AG10803 (cell line): ENCODE measurements at regions not wholly inside any gene's neighbourhood (a gene's known extent, or its start where the extent isn't known, plus 50 kb on each side); places are given as distances from the start of the nearest gene placed in this dataset.
"Not testable (repeated sequence)": the region's sequence is repeated elsewhere in the genome, so short reads cannot be mapped to it uniquely, and the experiment has no call there.

Experiments used
- DNase-seq: peaks from one replicate; pipeline ENCODE4 v3.0.0; 2010; ENCODE audit warnings: low read depth
- H3K4me3 ChIP-seq: 2 replicates; pipeline ENCODE4 v1.5.1; 2011; ENCODE audit warnings: mild to moderate bottlenecking, low read length, control low read depth
- TF ChIP-seq, protein P1 (sequence below): conservative IDR thresholded peaks from 2 replicates; pipeline ENCODE4 v1.5.1; 2011; ENCODE audit warnings: mild to moderate bottlenecking, low read length, control low read depth, inconsistent platforms

DNA sequence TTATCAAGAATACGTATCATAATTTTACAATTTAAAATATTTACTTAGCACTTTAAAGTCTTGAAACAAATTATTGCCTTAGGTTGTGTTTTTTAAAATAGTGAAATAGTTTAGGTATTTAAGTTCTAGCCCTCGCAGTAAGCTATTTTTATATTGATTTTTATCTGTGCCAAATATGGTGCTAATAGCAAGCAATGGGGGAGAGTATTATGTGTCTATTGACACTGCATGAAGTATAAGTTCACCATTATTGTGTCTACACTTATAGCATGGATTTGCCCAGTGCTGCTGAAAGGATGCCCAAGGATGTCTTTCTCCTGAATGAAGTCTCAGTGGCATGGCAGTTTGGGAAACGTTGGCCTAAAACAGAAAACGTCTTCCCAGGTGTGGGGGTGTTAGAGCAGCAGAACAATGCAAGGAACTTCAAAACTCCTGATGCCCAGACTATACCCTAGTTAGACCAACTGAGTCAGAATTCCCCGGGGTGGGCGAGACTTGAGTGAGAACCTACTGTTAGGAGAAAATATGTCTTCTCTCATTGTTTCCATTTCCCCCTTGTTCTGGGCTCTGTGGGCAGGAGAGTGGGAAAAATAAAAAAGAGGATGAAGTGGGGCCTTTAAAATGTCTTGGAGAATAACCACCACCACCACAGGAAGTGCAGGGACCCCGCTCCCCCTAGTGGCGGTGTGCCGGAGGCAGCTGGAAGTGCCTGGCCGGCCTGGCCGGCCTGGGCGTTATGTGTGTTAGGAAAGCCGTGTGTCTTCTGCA is 104.2 kb upstream of the SLC7A14 start:
- peak; percentile 69 for DNase-seq
- TF ChIP-seq, protein P1, sequence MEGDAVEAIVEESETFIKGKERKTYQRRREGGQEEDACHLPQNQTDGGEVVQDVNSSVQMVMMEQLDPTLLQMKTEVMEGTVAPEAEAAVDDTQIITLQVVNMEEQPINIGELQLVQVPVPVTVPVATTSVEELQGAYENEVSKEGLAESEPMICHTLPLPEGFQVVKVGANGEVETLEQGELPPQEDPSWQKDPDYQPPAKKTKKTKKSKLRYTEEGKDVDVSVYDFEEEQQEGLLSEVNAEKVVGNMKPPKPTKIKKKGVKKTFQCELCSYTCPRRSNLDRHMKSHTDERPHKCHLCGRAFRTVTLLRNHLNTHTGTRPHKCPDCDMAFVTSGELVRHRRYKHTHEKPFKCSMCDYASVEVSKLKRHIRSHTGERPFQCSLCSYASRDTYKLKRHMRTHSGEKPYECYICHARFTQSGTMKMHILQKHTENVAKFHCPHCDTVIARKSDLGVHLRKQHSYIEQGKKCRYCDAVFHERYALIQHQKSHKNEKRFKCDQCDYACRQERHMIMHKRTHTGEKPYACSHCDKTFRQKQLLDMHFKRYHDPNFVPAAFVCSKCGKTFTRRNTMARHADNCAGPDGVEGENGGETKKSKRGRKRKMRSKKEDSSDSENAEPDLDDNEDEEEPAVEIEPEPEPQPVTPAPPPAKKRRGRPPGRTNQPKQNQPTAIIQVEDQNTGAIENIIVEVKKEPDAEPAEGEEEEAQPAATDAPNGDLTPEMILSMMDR = peak; percentile 85
- no peak overlapping the region for H3K4me3 ChIP-seq

DNA sequence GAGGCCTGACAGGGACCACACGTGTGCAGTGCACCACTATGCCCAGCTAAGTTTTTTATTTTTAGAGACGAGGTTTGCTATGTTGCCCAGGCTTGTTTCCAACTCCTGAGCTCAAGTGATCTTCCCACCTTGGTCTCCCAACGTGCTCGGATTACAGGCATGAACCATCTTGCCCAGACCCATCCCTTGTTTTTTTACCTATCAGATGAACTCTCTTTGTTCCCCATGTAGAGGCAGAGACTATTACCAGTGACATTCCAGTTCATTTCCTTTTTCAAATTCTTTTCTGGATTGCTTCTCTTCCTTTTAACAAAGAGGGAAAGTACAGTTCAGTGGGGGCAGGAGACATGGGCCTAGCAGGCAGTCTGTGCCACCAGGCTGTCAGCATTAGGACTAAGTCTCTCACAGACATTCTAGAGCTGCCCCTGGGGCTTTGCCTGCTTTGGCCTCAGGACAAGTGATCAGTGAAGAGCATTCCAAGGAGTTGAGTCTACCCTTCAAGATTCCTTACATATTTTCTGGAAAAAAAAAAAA is 103.5 kb upstream of the SLC7A14 start:
- peak; percentile 97 for DNase-seq
- TF ChIP-seq, protein P1 = no peak
- H3K4me3 ChIP-seq = no peak overlapping the region

DNA sequence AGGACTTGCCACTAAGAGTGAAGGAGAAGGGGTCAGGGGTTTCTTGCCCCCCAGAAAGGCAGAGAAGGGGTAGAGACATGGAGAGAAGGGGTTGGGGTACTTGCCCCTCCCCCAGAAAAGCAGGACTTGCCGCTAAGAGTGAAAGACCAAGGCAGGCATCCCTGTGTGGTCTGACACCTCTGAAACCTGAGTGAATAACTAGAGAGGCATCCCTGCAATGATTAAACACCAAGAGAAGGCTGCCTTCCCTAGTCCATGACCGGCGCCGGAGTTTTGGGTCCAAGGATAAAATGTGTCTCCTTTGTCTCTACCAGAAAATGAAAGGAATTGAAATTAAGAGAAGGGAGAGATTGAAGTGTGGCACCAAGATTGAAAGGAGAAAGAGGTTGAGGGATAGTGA is 102.3 kb upstream of the SLC7A14 start:
- not testable (repeated sequence) for DNase-seq, H3K4me3 ChIP-seq

DNA sequence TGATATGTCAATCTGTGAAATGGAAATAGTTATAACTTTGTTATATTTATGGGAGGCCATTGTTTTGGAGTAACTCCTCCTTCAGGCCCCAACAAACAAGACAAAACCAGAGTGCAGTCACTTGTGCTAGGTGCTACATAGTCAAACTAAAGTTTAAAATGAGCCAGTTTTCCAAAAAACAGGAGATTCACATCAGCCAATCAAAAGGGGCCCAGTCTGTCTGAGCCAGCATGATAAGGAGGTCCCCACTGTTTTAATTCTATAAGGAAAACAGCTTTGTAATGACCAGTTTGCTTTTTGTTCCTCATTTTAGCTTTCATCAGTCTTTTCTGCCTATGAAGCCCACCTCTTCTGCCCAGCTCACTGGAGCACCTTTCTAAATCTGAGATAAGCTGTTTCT is 94.7 kb upstream of the SLC7A14 start:
- TF ChIP-seq, protein P1 = no peak
- DNase-seq = no peak
- H3K4me3 ChIP-seq = no peak overlapping the region

DNA sequence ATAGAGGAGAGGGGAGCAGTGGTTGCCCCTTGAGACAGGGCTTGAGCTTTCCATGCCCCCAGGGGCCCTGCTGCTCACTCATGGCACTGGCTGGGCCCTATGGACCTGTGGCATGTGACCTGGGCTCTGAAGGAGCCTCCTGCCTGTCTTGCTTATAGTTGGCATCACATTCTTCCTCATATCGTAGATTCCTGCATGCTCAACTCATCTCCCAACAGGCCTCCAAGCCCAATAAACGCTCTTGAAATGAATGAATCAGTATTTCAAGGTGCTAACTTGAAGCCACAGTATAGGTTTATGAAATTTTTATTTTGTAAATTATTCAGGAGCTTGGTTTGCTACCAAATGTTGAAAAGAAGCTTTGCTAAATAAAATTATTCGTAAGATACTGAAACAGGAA is 93.3 kb upstream of the SLC7A14 start:
- DNase-seq = no peak
- TF ChIP-seq, protein P1 = no peak
- H3K4me3 ChIP-seq = no peak overlapping the region

DNA sequence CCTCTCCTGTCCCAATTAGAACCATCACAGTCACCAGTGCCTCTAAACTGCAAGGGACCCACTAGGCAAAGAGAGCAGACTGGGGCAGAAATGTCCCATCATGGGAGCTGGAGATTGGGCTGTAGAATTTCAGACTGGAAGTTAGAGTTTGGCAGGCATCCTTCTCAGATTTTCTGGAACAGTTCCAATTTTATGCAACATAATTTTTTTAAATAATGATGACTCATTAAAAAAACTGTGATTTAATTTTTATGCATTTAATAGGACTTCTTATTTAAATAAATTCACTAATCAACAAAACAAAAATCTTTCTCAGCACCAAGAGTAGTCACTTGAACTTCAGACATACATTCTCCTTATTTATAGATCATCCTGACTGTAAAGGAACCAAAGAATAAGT is 84.6 kb upstream of the SLC7A14 start:
- DNase-seq = no peak
- no peak overlapping the region for H3K4me3 ChIP-seq
- TF ChIP-seq, protein P1 = no peak

DNA sequence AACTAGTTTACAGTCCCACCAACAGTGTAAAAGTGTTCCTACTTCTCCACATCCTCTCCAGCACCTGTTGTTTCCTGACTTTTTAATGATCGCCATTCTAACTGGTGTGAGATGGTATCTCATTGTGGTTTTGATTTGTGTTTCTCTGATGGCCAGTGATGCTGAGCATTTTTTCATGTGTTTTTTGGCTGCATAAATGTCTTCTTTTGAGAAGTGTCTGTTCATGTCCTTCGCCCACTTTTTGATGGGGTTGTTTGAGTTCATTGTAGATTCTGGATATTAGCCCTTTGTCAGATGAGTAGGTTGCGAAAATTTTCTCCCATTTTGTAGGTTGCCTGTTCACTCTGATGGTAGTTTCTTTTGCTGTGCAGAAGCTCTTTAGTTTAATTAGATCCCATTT is 77.1 kb upstream of the SLC7A14 start:
- DNase-seq, H3K4me3 ChIP-seq: not testable (repeated sequence)

DNA sequence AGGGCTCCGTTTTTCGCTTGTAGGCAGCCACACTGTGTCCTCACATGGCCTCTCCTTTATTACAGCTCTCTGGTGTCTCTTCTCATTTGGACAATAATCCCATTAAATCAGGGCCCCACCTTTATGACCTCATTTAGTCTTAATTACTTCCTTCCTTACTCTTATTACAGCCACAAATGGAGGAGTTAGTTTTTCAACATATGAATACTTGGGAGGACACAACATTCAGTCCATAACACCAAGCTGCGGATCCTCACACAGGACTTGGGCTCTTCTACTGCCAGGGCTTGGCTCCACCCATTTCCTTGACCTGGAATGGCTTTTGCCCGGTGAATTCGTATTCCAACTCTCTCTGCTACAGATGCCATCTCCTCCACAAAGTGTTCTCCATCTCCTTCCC is 74.3 kb upstream of the SLC7A14 start:
- TF ChIP-seq, protein P1 = no peak
- H3K4me3 ChIP-seq = no peak overlapping the region
- DNase-seq = no peak
